K562 (cell line): ENCODE measurements at regions not wholly inside any gene's neighbourhood (a gene's known extent, or its start where the extent isn't known, plus 50 kb on each side); places are given as distances from the start of the nearest gene placed in this dataset.

ENCODE experiments used
- ATAC-seq: fragments of 200-7000 bp; cut with Tn5 transposase; 3 replicates; pipeline ENCODE4 v1.9.1; 2020; ENCODE audit warnings: moderate library complexity
- BruUV-seq: library from RNA; stranded (reverse); fragments of 400-500 nt; replicated peaks from 2 replicates; lab custom pipeline; 2021; lab: Mats Ljungman, UMichigan
- CTCF ChIA-PET: fragments of 300-600 bp; formaldehyde crosslinking; extraction: SDS; loops from one replicate; lab custom pipeline; 2021; ENCODE audit warnings: low intra/inter-chr PET ratio; lab: Yijun Ruan, JAX
- POLR2A ChIA-PET: fragments of 300-600, 350-650 bp; sonication (Branson Sonifier 250); formaldehyde crosslinking; extraction: SDS; loops from one replicate; lab custom pipeline; 2021; ENCODE audit warnings: antibody characterized with exemption, inconsistent platforms; lab: Yijun Ruan, JAX
- DNase-seq, 4 experiments: peaks; one replicate each; pipeline versions ENCODE4 v3.0.0 to v3.0.0-alpha.2; 2011 to 2018; ENCODE audit warnings: low spot score in 3 of 4, mixed read lengths in 3 of 4; ENCODE audit errors: extremely low read depth in 1 of 4
- FAIRE-seq: peaks from 2 replicates; lab custom pipeline; 2011; peaks lifted over from hg19 to GRCh38; lab: Jason Lieb, UNC
- H2AFZ ChIP-seq: 2 replicates; pipeline ENCODE4 v1.6.0; 2011; ENCODE audit warnings: low read depth, low read length, control low read depth, inconsistent platforms
- H3K27ac ChIP-seq: fragments of 200-600 bp; 3 replicates; pipeline ENCODE4 v1.8.0; 2011; ENCODE audit warnings: low read depth, mild to moderate bottlenecking, control low read depth, inconsistent platforms, low read length, moderate library complexity, mixed read lengths; ENCODE audit errors: extremely low read depth
- H3K27me3 ChIP-seq, 2 experiments: fragments of 300-600 bp in 1 of 2; 2 replicates in 1 of 2; 3 replicates in 1 of 2; pipeline versions ENCODE4 v1.6.0 to v1.8.0; 2011; ENCODE audit warnings: inconsistent platforms in 2 of 2, low read length in 2 of 2, mild to moderate bottlenecking in 1 of 2, mixed read lengths in 1 of 2, moderate library complexity in 1 of 2; ENCODE audit not compliant: control insufficient read depth in 2 of 2, insufficient read depth in 2 of 2
- H3K36me3 ChIP-seq: fragments of 300-600 bp; 3 replicates; pipeline ENCODE4 v1.8.0; 2011; ENCODE audit warnings: mild to moderate bottlenecking, low read length, inconsistent platforms; ENCODE audit not compliant: control insufficient read depth, insufficient read depth
- H3K4me1 ChIP-seq, 2 experiments: fragments of 200-600 bp in 1 of 2; replicated peaks in 1 of 2; 2 replicates in 1 of 2; 3 replicates in 1 of 2; pipeline versions ENCODE4 v1.5.1 to v1.8.0; 2011; ENCODE audit warnings: inconsistent platforms in 2 of 2, low read length in 2 of 2, mild to moderate bottlenecking in 1 of 2, mixed read lengths in 1 of 2, moderate library complexity in 1 of 2; ENCODE audit not compliant: control insufficient read depth in 2 of 2, insufficient read depth in 2 of 2
- H3K4me2 ChIP-seq: 2 replicates; pipeline ENCODE4 v1.6.1; 2011; ENCODE audit warnings: low read length, control low read depth, inconsistent platforms, mixed read lengths; ENCODE audit not compliant: insufficient read depth
- H3K4me3 ChIP-seq: fragments of 200-600 bp; sonication (generic), shearing (Covaris generic); 2 replicates; pipeline ENCODE4 v1.5.1; 2016; ENCODE audit warnings: control low read depth, inconsistent platforms
- H3K79me2 ChIP-seq: fragments of 200-600 bp; 3 replicates; pipeline ENCODE4 v1.8.0; 2011; ENCODE audit warnings: low read length, inconsistent platforms; ENCODE audit not compliant: control insufficient read depth, insufficient read depth
- H3K9ac ChIP-seq, 2 experiments: 2 replicates each; pipeline versions ENCODE4 v1.6.0 to v1.6.1; 2011; ENCODE audit warnings: low read depth in 2 of 2, low read length in 2 of 2, control low read depth in 1 of 2, inconsistent platforms in 1 of 2, mild to moderate bottlenecking in 1 of 2, mixed read lengths in 1 of 2; ENCODE audit not compliant: insufficient read depth in 1 of 2
- H3K9me1 ChIP-seq: one replicate; pipeline ENCODE4 v1.6.0; 2011; ENCODE audit warnings: inconsistent platforms, mild to moderate bottlenecking, low read length, moderate library complexity; ENCODE audit not compliant: control insufficient read depth, insufficient read depth
- H3K9me3 ChIP-seq: replicated peaks from 2 replicates; pipeline ENCODE4 v1.5.1; 2011; ENCODE audit warnings: low read depth, low read length, inconsistent platforms; ENCODE audit not compliant: control insufficient read depth, insufficient read depth
- H4K20me1 ChIP-seq: replicated peaks from 2 replicates; pipeline ENCODE4 v1.6.1; 2011; ENCODE audit warnings: low read length, inconsistent platforms, mixed read lengths; ENCODE audit not compliant: control insufficient read depth, insufficient read depth
- BACH1 ChIP-seq: fragments of 200-800 bp; sonication (Bioruptor generic); IDR thresholded peaks from 2 replicates; pipeline ENCODE4 v1.6.1; 2016; ENCODE audit warnings: missing genetic modification characterization, missing compliant biosample characterization
- FOXJ3 ChIP-seq: sonication (generic); formaldehyde crosslinking; IDR thresholded peaks from 2 replicates; pipeline ENCODE4 v1.4.0; 2020; ENCODE audit warnings: mild to moderate bottlenecking, missing genetic modification reagents
- MAFG ChIP-seq: fragments of 450-650 bp; conservative IDR thresholded peaks from 2 replicates; pipeline ENCODE4 v1.6.1; 2016; ENCODE audit warnings: missing genetic modification characterization, missing compliant biosample characterization
- NFYB ChIP-seq: IDR thresholded peaks from 2 replicates; pipeline ENCODE4 v1.6.1; 2011; ENCODE audit warnings: mild to moderate bottlenecking, moderate library complexity; ENCODE audit not compliant: insufficient read length; ENCODE audit errors: extremely low read depth
- PTBP1 ChIP-seq: fragments of 200-400 bp; formaldehyde crosslinking; IDR thresholded peaks from 2 replicates; pipeline ENCODE4 v1.6.1; 2017; ENCODE audit warnings: low read depth, low read length
- RFX5 ChIP-seq: IDR thresholded peaks from 2 replicates; pipeline ENCODE4 v1.6.1; 2011; ENCODE audit warnings: low read depth, mild to moderate bottlenecking, improper control_type of control experiment, low read length
- WGBS: fragments of 100-300 bp; shearing (Covaris generic); methylation state at CpG from one replicate; pipeline ENCODE4 v1.1.6; 2016; ENCODE audit warnings: low coverage, mixed read lengths; ENCODE audit not compliant: insufficient coverage; ENCODE audit errors: missing lambda C conversion rate; 5-methylcytosine and 5-hydroxymethylcytosine counted together
- in situ Hi-C: fragments of 300-500 bp; cut with MboI; formaldehyde crosslinking; loops from 4 replicates; pipeline ENCODE4 v1.15.0; 2018; ENCODE audit warnings: inconsistent platforms, mixed read lengths
- intact Hi-C: fragments of 100-400 bp; cut with micrococcal nuclease; formaldehyde crosslinking; loops from 2 replicates; pipeline ENCODE4 v1.14.2; 2022
- TF ChIP-seq, protein P1 (sequence below): fragments of 450-650 bp; IDR thresholded peaks from 2 replicates; pipeline ENCODE4 v1.6.1; 2017; ENCODE audit warnings: antibody characterized with exemption, mild to moderate bottlenecking

DNA sequence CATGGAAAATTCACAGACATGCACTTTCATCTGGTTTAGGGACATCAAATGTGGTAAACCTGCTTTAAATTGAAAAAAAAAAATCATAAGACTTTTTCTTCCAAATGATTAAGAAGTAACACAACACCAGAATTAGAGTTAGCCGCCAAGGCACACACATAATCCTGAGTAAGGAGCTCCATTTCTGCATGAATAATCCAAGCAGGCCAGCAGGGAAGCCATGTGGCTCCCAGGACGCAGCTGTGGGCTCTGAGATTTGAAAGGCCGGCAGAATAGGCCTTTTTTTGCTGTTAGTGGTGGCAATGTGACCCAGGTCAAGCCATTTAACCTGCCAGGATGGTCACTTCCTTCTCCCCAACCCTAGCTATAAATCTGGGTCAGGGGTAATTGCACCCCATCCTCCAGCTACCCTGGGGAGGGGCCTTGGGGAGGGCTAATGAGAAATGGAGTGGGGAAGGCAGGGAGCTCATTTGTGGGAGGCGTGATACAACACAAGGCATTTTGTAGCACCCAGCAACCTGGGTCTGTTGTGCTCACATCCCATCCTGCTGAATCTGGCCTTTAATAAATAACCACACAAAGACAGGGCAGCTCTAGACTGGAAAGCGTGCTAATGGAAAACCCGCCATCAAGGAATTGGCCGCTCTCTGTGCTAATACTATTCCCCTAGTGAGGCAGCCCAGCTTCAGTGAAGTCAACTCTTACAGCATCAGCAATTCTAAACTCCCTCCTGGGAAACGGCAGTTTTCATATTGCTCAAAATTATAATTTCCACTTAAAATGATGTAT lies 178.5 kb downstream of the RHOU start:
- no peaks in the 10 kb centered on the region for H3K4me1 ChIP-seq
- H2AFZ ChIP-seq = no peak overlapping the region
- DNase-seq (no peak), ATAC-seq (no peak), FAIRE-seq (no peak)
- BruUV-seq = no TSS peak
- no peaks in the 10 kb centered on the region for H3K36me3 ChIP-seq
- ChIA-PET POLR2A (interaction anchor here (0.6 to 1.5 kb wide), 2 partner anchors 49 to 339 kb away, joined by 3 read pairs; no protein-coding TSS in a partner anchor), CTCF (no interaction called here)
- H3K27me3 ChIP-seq = peaks cover 0 to 4% of the 10 kb centered on the region in 2 experiments; a peak in 1 of 5 replicates
- no peak overlapping the region for H3K4me2 ChIP-seq
- no peak overlapping the region for H3K9ac ChIP-seq
- H3K27ac ChIP-seq = no peak overlapping the region
- TF ChIP-seq RFX5 = no peak
- no peak for TF ChIP-seq PTBP1
- TF ChIP-seq BACH1 = no peak
- H4K20me1 ChIP-seq = no peaks in the 10 kb centered on the region
- H3K9me3 ChIP-seq = no peaks in the 10 kb centered on the region
- H3K4me3 ChIP-seq = no peak overlapping the region
- 1% methylated on average over 8 of the region's 8 CpGs for WGBS
- H3K79me2 ChIP-seq = no peaks in the 10 kb centered on the region
- intact Hi-C loops = no loop called here
- in situ Hi-C loops = no loop called here
- H3K9me1 ChIP-seq = no peaks in the 10 kb centered on the region

- Histone ChIP-seq H3K36me3 (no peaks in the 10 kb centered on the region), H3K79me2 (no peaks in the 10 kb centered on the region), H3K4me2 (no peak overlapping the region), H2AFZ (no peak overlapping the region), H3K9ac (no peak overlapping the region), H3K27me3 (peaks cover 0 to 4% of the 10 kb centered on the region in 2 experiments; a peak in 1 of 5 replicates), H3K27ac (no peak overlapping the region), H3K9me1 (no peaks in the 10 kb centered on the region), H3K4me3 (no peak overlapping the region), H3K4me1 (no peaks in the 10 kb centered on the region), H3K9me3 (no peaks in the 10 kb centered on the region), H4K20me1 (no peaks in the 10 kb centered on the region)
- no TSS peak for BruUV-seq
- in situ Hi-C loops = no loop called here
- ChIA-PET CTCF (no interaction called here), POLR2A (interaction anchor here (0.6 to 1.5 kb wide), 2 partner anchors 23 to 50 kb away, joined by 3 read pairs; no protein-coding TSS in a partner anchor)
- WGBS = 5% methylated on average over 1 of the region's 1 CpG
- no peak for ATAC-seq
- FAIRE-seq = no peak
- intact Hi-C loops = no loop called here
- DNase-seq = no peak
- TF ChIP-seq MAFG (tag) = no peak
- no peak for TF ChIP-seq FOXJ3 (CRISPR knock-in tag)
- TF ChIP-seq, protein P1, sequence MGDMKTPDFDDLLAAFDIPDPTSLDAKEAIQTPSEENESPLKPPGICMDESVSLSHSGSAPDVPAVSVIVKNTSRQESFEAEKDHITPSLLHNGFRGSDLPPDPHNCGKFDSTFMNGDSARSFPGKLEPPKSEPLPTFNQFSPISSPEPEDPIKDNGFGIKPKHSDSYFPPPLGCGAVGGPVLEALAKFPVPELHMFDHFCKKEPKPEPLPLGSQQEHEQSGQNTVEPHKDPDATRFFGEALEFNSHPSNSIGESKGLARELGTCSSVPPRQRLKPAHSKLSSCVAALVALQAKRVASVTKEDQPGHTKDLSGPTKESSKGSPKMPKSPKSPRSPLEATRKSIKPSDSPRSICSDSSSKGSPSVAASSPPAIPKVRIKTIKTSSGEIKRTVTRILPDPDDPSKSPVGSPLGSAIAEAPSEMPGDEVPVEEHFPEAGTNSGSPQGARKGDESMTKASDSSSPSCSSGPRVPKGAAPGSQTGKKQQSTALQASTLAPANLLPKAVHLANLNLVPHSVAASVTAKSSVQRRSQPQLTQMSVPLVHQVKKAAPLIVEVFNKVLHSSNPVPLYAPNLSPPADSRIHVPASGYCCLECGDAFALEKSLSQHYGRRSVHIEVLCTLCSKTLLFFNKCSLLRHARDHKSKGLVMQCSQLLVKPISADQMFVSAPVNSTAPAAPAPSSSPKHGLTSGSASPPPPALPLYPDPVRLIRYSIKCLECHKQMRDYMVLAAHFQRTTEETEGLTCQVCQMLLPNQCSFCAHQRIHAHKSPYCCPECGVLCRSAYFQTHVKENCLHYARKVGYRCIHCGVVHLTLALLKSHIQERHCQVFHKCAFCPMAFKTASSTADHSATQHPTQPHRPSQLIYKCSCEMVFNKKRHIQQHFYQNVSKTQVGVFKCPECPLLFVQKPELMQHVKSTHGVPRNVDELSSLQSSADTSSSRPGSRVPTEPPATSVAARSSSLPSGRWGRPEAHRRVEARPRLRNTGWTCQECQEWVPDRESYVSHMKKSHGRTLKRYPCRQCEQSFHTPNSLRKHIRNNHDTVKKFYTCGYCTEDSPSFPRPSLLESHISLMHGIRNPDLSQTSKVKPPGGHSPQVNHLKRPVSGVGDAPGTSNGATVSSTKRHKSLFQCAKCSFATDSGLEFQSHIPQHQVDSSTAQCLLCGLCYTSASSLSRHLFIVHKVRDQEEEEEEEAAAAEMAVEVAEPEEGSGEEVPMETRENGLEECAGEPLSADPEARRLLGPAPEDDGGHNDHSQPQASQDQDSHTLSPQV = no peak
- no peak for TF ChIP-seq NFYB
Measured at GRCh38 chr1:228914700-228915099, 179.4 kb downstream of the RHOU start.
